Prostate gland (tissue), 2 donors: ENCODE measurements at regions not wholly inside any gene's neighbourhood (a gene's known extent, or its start where the extent isn't known, plus 50 kb on each side); places are given as distances from the start of the nearest gene placed in this dataset.

ENCODE experiments used
- POLR2A ChIP-seq: fragments of 450-650 bp; IDR thresholded peaks from one replicate; pipeline ENCODE4 v1.6.1; 2016; ENCODE audit warnings: antibody characterized with exemption, mild to moderate bottlenecking
- POLR2AphosphoS5 ChIP-seq: sonication (generic); formaldehyde crosslinking; IDR thresholded peaks from one replicate; pipeline ENCODE4 v1.6.1; 2017; ENCODE audit warnings: antibody characterized with exemption
- TF ChIP-seq, protein P1 (sequence below), 4 experiments: fragments of 200-600 bp in 2 of 4; fragments of 450-650 bp in 2 of 4; sonication (generic) in 2 of 4; IDR thresholded peaks; 1 replicate in 3 of 4; 2 replicates in 1 of 4; pipeline ENCODE4 v1.5.1; 2016 to 2019; ENCODE audit warnings: antibody characterized with exemption in 4 of 4, mild to moderate bottlenecking in 2 of 4, moderate library complexity in 2 of 4

DNA sequence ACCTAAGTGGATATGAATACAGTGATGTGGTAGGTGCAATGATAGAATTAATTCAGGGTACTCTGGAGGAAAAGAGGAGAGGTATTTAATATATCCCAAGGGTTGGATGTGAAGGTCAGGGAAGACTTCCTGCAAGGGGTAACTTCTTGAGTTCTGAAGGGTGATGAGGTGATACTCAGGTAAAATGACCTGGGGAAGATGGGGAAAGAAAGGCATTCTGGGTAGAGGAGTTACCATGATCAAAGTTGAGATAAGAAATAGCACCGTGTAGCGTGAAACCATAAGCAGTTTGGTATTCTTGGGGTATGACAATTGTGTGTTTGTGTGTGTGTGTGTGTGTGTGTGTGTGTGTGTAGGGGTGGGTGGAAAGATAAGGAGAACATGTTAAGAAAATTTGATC is 270.4 kb upstream of the LCORL start:
- TF ChIP-seq, protein P1, sequence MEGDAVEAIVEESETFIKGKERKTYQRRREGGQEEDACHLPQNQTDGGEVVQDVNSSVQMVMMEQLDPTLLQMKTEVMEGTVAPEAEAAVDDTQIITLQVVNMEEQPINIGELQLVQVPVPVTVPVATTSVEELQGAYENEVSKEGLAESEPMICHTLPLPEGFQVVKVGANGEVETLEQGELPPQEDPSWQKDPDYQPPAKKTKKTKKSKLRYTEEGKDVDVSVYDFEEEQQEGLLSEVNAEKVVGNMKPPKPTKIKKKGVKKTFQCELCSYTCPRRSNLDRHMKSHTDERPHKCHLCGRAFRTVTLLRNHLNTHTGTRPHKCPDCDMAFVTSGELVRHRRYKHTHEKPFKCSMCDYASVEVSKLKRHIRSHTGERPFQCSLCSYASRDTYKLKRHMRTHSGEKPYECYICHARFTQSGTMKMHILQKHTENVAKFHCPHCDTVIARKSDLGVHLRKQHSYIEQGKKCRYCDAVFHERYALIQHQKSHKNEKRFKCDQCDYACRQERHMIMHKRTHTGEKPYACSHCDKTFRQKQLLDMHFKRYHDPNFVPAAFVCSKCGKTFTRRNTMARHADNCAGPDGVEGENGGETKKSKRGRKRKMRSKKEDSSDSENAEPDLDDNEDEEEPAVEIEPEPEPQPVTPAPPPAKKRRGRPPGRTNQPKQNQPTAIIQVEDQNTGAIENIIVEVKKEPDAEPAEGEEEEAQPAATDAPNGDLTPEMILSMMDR (IDR thresholded peaks at IDR 0.05): no peak
- TF ChIP-seq POLR2AphosphoS5 (no peak), POLR2A (no peak)
